CD4-positive, alpha-beta T cell treated with Interleukin-4 for 4 hours (primary cell): ENCODE measurements at regions not wholly inside any gene's neighbourhood (a gene's known extent, or its start where the extent isn't known, plus 50 kb on each side); places are given as distances from the start of the nearest gene placed in this dataset.

Experiments used
- DNase-seq: peaks from one replicate; pipeline ENCODE4 v3.0.0-alpha.2; 2020

- no peak for DNase-seq
Measured at GRCh38 chr6:97621111-97621510, 338.1 kb upstream of the MMS22L start.

GRCh38 chr6:97626671-97627441 lies 343.8 kb upstream of the MMS22L start:
- DNase-seq: no peak

GRCh38 chr6:97629180-97629579 lies 346.2 kb upstream of the MMS22L start:
- DNase-seq: no peak

GRCh38 chr6:97630604-97631003 lies 347.6 kb upstream of the MMS22L start:
- DNase-seq: no peak

GRCh38 chr6:97632341-97632740 lies 349.3 kb upstream of the MMS22L start:
- DNase-seq: no peak

GRCh38 chr6:97639702-97640101 lies 356.7 kb upstream of the MMS22L start:
- no peak for DNase-seq

GRCh38 chr6:97644353-97644752 lies 361.3 kb upstream of the MMS22L start:
- no peak for DNase-seq

- no peak for DNase-seq
Measured at GRCh38 chr6:97645757-97646156, 362.7 kb upstream of the MMS22L start.

- DNase-seq: no peak
Measured at GRCh38 chr6:97653076-97653475, 370.1 kb upstream of the MMS22L start.

GRCh38 chr6:97653517-97653916 lies 370.5 kb upstream of the MMS22L start:
- no peak for DNase-seq

GRCh38 chr6:97654674-97655073 lies 371.7 kb upstream of the MMS22L start:
- DNase-seq: no peak

GRCh38 chr6:97656236-97656635 lies 373.2 kb upstream of the MMS22L start:
- DNase-seq: no peak

- DNase-seq: no peak
Measured at GRCh38 chr6:97656706-97657350, 373.8 kb upstream of the MMS22L start.

GRCh38 chr6:97658090-97658489 lies 375.1 kb upstream of the MMS22L start:
- DNase-seq: no peak

- no peak for DNase-seq
Measured at GRCh38 chr6:97663252-97663651, 380.2 kb upstream of the MMS22L start.

GRCh38 chr6:97665446-97665845 lies 382.4 kb upstream of the MMS22L start:
- DNase-seq: no peak

GRCh38 chr6:97666889-97667288 lies 383.9 kb upstream of the MMS22L start:
- DNase-seq: no peak

GRCh38 chr6:97668716-97669115 lies 385.7 kb upstream of the MMS22L start:
- no peak for DNase-seq

GRCh38 chr6:97669191-97670031 lies 386.4 kb upstream of the MMS22L start:
- no peak for DNase-seq

- no peak for DNase-seq
Measured at GRCh38 chr6:97674802-97675201, 391.8 kb upstream of the MMS22L start.

- no peak for DNase-seq
Measured at GRCh38 chr6:97677626-97678025, 394.6 kb upstream of the MMS22L start.

GRCh38 chr6:97687916-97688315 lies 404.9 kb upstream of the MMS22L start:
- DNase-seq: no peak

- no peak for DNase-seq
Measured at GRCh38 chr6:97689078-97689754, 406.2 kb upstream of the MMS22L start.
